HepG2 (cell line): ENCODE measurements at regions not wholly inside any gene's neighbourhood (a gene's known extent, or its start where the extent isn't known, plus 50 kb on each side); places are given as distances from the start of the nearest gene placed in this dataset.

ENCODE experiments used
- ATAC-seq: fragments of 200-7000 bp; cut with Tn5 transposase; 3 replicates; pipeline ENCODE4 v1.9.1; 2020; ENCODE audit warnings: mild to moderate bottlenecking, moderate library complexity
- BruUV-seq: library from RNA; stranded (reverse); fragments of 400-500 nt; replicated peaks from 2 replicates; lab custom pipeline; 2021; lab: Mats Ljungman, UMichigan
- CTCF ChIA-PET: fragments of 300-600 bp; formaldehyde crosslinking; extraction: SDS; loops from one replicate; lab custom pipeline; 2021; ENCODE audit warnings: low total read pairs, inconsistent platforms, low intra/inter-chr PET ratio; lab: Yijun Ruan, JAX
- POLR2A ChIA-PET: fragments of 350-600 bp; sonication (Branson Sonifier 250); formaldehyde crosslinking; loops from one replicate; lab custom pipeline; 2020; ENCODE audit warnings: antibody characterized with exemption, inconsistent platforms; lab: Yijun Ruan, JAX
- DNase-seq: peaks from one replicate; pipeline ENCODE4 v3.0.0-alpha.2; 2015; ENCODE audit warnings: low spot score
- FAIRE-seq: peaks from 3 replicates; lab custom pipeline; 2011; peaks lifted over from hg19 to GRCh38; lab: Jason Lieb, UNC
- H2AFZ ChIP-seq: one replicate; pipeline ENCODE4 v1.6.1; 2011; ENCODE audit warnings: low read length, inconsistent platforms
- H3K27ac ChIP-seq: fragments of 300-600 bp; 3 replicates; pipeline ENCODE4 v1.8.0; 2011; ENCODE audit warnings: mixed run types, mild to moderate bottlenecking, mixed read lengths, low read length, inconsistent platforms; ENCODE audit not compliant: insufficient read depth; ENCODE audit errors: extremely low read length
- H3K27me3 ChIP-seq, 2 experiments: fragments of 200-600 bp in 1 of 2; 2 replicates in 1 of 2; 3 replicates in 1 of 2; pipeline versions ENCODE4 v1.6.0 to v1.8.0; 2011; ENCODE audit warnings: low read length in 2 of 2, mild to moderate bottlenecking in 2 of 2, moderate library complexity in 2 of 2, inconsistent platforms in 1 of 2; ENCODE audit not compliant: insufficient read depth in 2 of 2, control insufficient read depth in 1 of 2
- H3K36me3 ChIP-seq, 2 experiments: fragments of 200-600 bp in 1 of 2; replicated peaks in 1 of 2; 2 replicates in 1 of 2; 3 replicates in 1 of 2; pipeline versions ENCODE4 v1.5.1 to v1.8.0; 2011; ENCODE audit warnings: low read length in 2 of 2, inconsistent platforms in 1 of 2; ENCODE audit not compliant: insufficient read depth in 2 of 2, control insufficient read depth in 1 of 2
- H3K4me1 ChIP-seq: 2 replicates; pipeline ENCODE4 v1.5.1; 2012; ENCODE audit warnings: low read length, inconsistent platforms; ENCODE audit not compliant: insufficient read depth
- H3K4me2 ChIP-seq: 2 replicates; pipeline ENCODE4 v1.6.0; 2011; ENCODE audit warnings: low read depth, low read length, inconsistent platforms
- H3K4me3 ChIP-seq, 3 experiments: fragments of 200-600 bp in 1 of 3; sonication (generic), shearing (Covaris generic) in 1 of 3; replicated peaks in 1 of 3; 2 replicates each; pipeline ENCODE4 v1.5.1; 2011 to 2016; ENCODE audit warnings: low read length in 3 of 3, inconsistent platforms in 2 of 3, low read depth in 2 of 3, mild to moderate bottlenecking in 2 of 3, control low read depth in 1 of 3, mixed read lengths in 1 of 3; ENCODE audit not compliant: insufficient read depth in 1 of 3
- H3K79me2 ChIP-seq: one replicate; pipeline ENCODE4 v1.6.1; 2011; ENCODE audit warnings: low read length, inconsistent platforms; ENCODE audit not compliant: insufficient read depth
- H3K9ac ChIP-seq: 2 replicates; pipeline ENCODE4 v1.6.0; 2011; ENCODE audit warnings: mild to moderate bottlenecking, low read depth, low read length, inconsistent platforms; ENCODE audit not compliant: insufficient read depth
- H3K9me3 ChIP-seq: 2 replicates; pipeline ENCODE4 v1.5.1; 2012; ENCODE audit warnings: mild to moderate bottlenecking, low read length
- H4K20me1 ChIP-seq: 2 replicates; pipeline ENCODE4 v1.6.0; 2011; ENCODE audit warnings: inconsistent platforms, mild to moderate bottlenecking, low read length, moderate library complexity; ENCODE audit not compliant: insufficient read depth
- GTF2F1 ChIP-seq: fragments of 150-350 bp; IDR thresholded peaks from 2 replicates; pipeline ENCODE4 v1.6.1; 2014; ENCODE audit warnings: low read length
- MAFF ChIP-seq: IDR thresholded peaks from 2 replicates; pipeline ENCODE4 v1.6.1; 2011; ENCODE audit warnings: low read depth, low read length, improper control_type of control experiment
- MAFK ChIP-seq, 2 experiments: IDR thresholded peaks in 1 of 2; conservative IDR thresholded peaks in 1 of 2; 2 replicates each; pipeline ENCODE4 v1.6.1; 2011; ENCODE audit warnings: improper control_type of control experiment in 2 of 2, low read length in 2 of 2
- RFXAP ChIP-seq: sonication (generic); formaldehyde crosslinking; IDR thresholded peaks from 2 replicates; pipeline ENCODE4 v1.4.0; 2020; ENCODE audit warnings: missing genetic modification reagents, borderline replicate concordance
- ZNF530 ChIP-seq: sonication (generic); formaldehyde crosslinking; IDR thresholded peaks from 2 replicates; pipeline ENCODE4 v1.5.0; 2020; ENCODE audit warnings: low read depth, mild to moderate bottlenecking, missing genetic modification reagents
- ZSCAN22 ChIP-seq: sonication (generic); formaldehyde crosslinking; IDR thresholded peaks from 2 replicates; pipeline ENCODE4 v1.4.0; 2020; ENCODE audit warnings: mild to moderate bottlenecking, missing genetic modification reagents
- WGBS: methylation state at CpG from one replicate; pipeline ENCODE4 v1.1.6; 2017; ENCODE audit warnings: low lambda C conversion rate; 5-methylcytosine and 5-hydroxymethylcytosine counted together
- in situ Hi-C: cut with HindIII; loops from 2 replicates; pipeline ENCODE4 v1.10.0; 2017; ENCODE audit warnings: low pct_unique_long_range_greater_than_20kb; ENCODE audit not compliant: extremely low pct_ligation_motif_present
- intact Hi-C: fragments of 100-400 bp; cut with micrococcal nuclease; formaldehyde crosslinking; loops from one replicate; pipeline ENCODE4 v1.10.0; 2022; ENCODE audit not compliant: unreplicated experiment

- no peak overlapping the region for H3K4me2 ChIP-seq
- POLR2A ChIA-PET: no interaction called here
- no peaks in the 10 kb centered on the region for H3K4me1 ChIP-seq
- in situ Hi-C loops: no loop called here
- no peak overlapping the region for H3K9ac ChIP-seq
- 92% methylated on average over 1 of the region's 1 CpG for WGBS
- H4K20me1 ChIP-seq: no peaks in the 10 kb centered on the region
- no peak overlapping the region for H3K27ac ChIP-seq
- no peak overlapping the region for H3K4me3 ChIP-seq
- no peaks in the 10 kb centered on the region for H3K79me2 ChIP-seq
- no peaks in the 10 kb centered on the region for H3K9me3 ChIP-seq
- FAIRE-seq (no peak), DNase-seq (no peak), ATAC-seq (no peak)
- no peak overlapping the region for H2AFZ ChIP-seq
- CTCF ChIA-PET: no interaction called here
- no peak for TF ChIP-seq ZSCAN22 (CRISPR knock-in tag)
- H3K27me3 ChIP-seq: no peaks in the 10 kb centered on the region
- H3K36me3 ChIP-seq: no peaks in the 10 kb centered on the region
- no TSS peak for BruUV-seq
- intact Hi-C loops: no loop called here
Observed at GRCh38 chr18:42564761-42565160, 550.7 kb downstream of the RIT2 start.

DNA sequence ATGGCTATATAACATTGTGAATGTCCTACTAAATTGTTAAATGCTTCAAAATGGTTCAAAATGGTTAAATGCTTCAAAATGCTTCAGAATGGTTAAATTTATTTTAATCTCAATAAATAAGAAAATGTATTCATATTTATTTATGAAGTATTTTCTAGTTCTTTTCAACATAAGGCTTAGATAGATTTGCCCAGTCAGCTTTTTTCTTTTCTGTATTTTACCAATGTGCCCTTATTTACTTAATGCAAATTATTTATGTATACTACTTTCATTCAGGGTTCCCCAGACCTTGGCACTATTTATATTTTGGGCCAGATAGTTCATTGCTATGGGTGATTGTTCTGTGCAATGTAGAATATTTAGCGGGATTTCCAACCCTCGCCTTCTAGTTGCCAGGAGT lies 546.7 kb downstream of the RIT2 start:
- TF ChIP-seq ZNF530 (CRISPR knock-in tag): no peak
- TF ChIP-seq GTF2F1: no peak
- TF ChIP-seq MAFK (conservative IDR thresholded peaks at IDR 0.05 in 1 of 2, IDR thresholded peaks at IDR 0.05 in 1 of 2; ENCODE audit: low read length in 2 of 2): peak; percentile 82 to 94
- TF ChIP-seq MAFF: peak; percentile 88
- TF ChIP-seq RFXAP (CRISPR knock-in tag): no peak
- Histone ChIP-seq H3K9me3 (no peaks in the 10 kb centered on the region), H3K79me2 (no peaks in the 10 kb centered on the region), H2AFZ (no peak overlapping the region), H3K4me2 (no peak overlapping the region), H3K36me3 (no peaks in the 10 kb centered on the region), H3K4me3 (no peak overlapping the region), H4K20me1 (no peaks in the 10 kb centered on the region), H3K27ac (no peak overlapping the region), H3K9ac (no peak overlapping the region), H3K4me1 (no peaks in the 10 kb centered on the region), H3K27me3 (no peaks in the 10 kb centered on the region)
- 73% methylated on average over 2 of the region's 2 CpGs for WGBS
- BruUV-seq: no TSS peak
- ChIA-PET POLR2A (no interaction called here), CTCF (no interaction called here)
- in situ Hi-C loops: no loop called here
- intact Hi-C loops: no loop called here
- no peak for DNase-seq
- ATAC-seq: no peak
- FAIRE-seq: no peak
